Epithelial cell of proximal tubule (primary cell): ENCODE measurements at regions not wholly inside any gene's neighbourhood (a gene's known extent, or its start where the extent isn't known, plus 50 kb on each side); places are given as distances from the start of the nearest gene placed in this dataset.

Experiments
- DNase-seq: peaks from one replicate; pipeline ENCODE4 v3.0.0-alpha.2; 2011; ENCODE audit warnings: low read depth
- H3K4me3 ChIP-seq: 2 replicates; pipeline ENCODE4 v1.5.1; 2011; ENCODE audit warnings: low read depth, mild to moderate bottlenecking, low read length
- CTCF ChIP-seq: conservative IDR thresholded peaks from 2 replicates; pipeline ENCODE4 v1.5.1; 2012; ENCODE audit warnings: low read depth, mild to moderate bottlenecking, low read length

- DNase-seq, result no peak
- no peak overlapping the region for H3K4me3 ChIP-seq
- no peak for TF ChIP-seq CTCF
Measured at GRCh38 chr11:92276773-92277172, 52.2 kb downstream of the FAT3 start.

DNA sequence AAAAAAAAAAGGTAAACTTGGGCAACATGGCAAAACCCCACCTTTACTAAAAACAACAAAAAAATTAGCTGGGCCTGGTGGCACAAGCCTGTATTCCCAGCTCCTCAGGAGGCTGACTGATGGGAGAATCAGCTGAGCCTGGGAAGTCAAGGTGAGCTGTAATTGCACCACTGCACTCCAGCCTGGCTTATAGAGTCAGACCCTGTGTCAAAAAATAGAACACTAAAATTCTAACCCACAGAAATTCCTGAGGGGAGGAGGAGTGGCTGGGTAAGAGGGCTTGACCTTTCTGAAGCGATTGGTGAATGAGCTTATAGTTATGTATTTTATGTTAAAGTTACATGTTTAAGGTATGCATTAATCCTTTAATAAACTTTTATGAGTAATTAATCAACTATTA lies 53.3 kb downstream of the FAT3 start:
- no peak for TF ChIP-seq CTCF
- H3K4me3 ChIP-seq, result no peak overlapping the region
- no peak for DNase-seq

DNA sequence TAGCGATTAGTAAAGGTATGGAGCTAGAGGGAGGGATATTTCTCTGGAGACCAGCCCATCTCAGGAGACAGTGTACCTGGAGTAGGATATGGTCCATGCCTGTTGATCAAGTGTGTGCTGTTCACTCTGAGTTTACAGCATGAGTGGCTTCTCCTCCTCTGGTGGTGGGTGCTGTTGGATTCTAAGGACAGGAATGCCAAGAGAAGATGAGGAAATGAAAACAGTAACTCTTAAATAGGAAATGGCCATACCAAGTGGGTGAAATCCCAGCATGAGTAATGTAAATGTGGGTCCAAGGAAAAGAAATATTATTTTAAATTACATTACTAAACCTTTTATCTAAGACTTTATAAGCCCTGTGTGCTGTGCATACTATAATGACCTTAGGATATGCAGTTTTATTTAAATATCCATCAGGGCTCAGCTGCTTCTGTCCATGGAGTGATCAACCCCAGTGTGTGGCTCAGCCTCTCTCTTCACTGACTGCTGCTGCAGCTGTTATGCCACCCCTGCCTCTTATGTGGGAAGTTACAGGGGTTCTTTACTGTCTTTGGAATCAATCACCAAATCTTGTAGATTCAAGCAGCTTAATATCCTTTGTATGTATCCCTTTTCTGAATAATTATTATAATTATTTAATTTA lies 54.3 kb downstream of the FAT3 start:
- DNase-seq, result no peak
- no peak overlapping the region for H3K4me3 ChIP-seq
- no peak for TF ChIP-seq CTCF

- no peak for TF ChIP-seq CTCF
- no peak for DNase-seq
- H3K4me3 ChIP-seq, result no peak overlapping the region
Measured at GRCh38 chr11:92284107-92284506, 59.5 kb downstream of the FAT3 start.

- no peak for TF ChIP-seq CTCF
- DNase-seq, result no peak
- H3K4me3 ChIP-seq, result no peak overlapping the region
Measured at GRCh38 chr11:92284558-92284957, 59.9 kb downstream of the FAT3 start.

DNA sequence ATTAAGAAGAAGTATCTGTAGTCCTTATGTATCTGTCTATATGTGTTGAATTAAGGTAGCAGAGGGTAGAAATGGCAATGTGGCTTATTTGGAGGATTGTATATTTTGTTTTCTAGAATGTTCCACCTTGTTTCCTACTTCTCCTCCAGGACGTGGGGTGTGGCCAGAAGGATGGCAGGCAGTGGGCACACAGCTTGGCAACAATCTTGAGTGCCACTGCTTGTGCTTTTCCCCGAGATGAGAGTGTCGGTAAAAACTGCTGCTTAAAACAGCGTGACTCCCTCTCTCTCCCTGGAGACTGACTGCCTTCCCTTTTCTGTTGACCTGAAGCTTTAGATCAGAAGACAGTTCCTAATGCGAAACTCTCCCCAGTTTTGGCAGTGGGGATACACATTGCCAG lies 61.2 kb downstream of the FAT3 start:
- no peak overlapping the region for H3K4me3 ChIP-seq
- DNase-seq, result no peak
- TF ChIP-seq CTCF, result no peak

GRCh38 chr11:92286709-92287108 lies 62.1 kb downstream of the FAT3 start:
- no peak for DNase-seq
- H3K4me3 ChIP-seq, result no peak overlapping the region
- no peak for TF ChIP-seq CTCF
